ENCODE measurements at regions not wholly inside any gene's neighbourhood (a gene's known extent, or its start where the extent isn't known, plus 50 kb on each side); places are given as distances from the start of the nearest gene placed in this dataset.

DNA sequence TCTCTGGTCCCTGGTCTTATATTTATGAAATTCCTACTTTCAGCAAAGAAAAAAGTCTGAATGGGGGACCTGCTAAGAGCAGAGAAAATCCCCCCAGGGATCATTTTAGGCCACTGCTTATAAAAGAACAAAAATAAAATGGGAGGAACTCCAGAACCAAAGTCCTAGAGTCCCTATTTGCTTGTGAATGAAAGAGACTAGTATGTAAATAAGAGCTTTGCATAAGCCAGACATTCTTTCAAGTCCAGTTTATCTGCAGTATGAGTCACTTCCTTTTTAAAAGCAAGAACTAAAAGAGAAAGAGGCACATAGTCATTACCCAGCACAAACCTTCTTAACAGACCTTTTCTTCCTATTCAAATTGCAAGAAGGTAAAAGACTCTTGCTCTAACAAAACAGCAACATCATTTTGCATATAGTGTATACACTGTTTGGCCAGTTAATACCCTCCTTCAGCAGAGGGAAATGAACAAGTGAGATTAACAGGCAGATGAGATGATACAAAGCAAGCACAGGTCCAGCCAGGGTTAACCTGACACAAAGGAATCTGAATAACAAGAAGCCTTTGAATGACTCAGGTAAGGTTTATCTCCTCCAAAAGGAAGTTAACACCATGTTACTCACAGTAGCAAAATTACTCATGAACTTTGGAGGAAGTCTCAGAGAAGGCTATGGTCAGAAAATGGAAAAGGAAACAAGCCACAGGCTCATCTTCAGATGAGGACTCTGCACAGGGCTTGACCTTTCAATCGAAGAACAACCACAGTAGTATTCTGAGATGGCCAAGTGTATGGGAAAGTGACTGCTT, 87.3 kb downstream of the PHLDA1 start (continued):
- TF ChIP-seq ZBTB49 (CRISPR knock-in tag; IDR thresholded peaks at IDR 0.05; ENCODE audit: borderline replicate concordance) (no peak), SIX5 (IDR thresholded peaks at IDR 0.05; ENCODE audit: borderline replicate concordance in 1 of 2, insufficient read depth in 1 of 2, low read depth in 1 of 2, low read length in 2 of 2) (no peak), PHF20 (IDR thresholded peaks at IDR 0.05; ENCODE audit: partially characterized antibody) (no peak), GABPA (tag; conservative IDR thresholded peaks at IDR 0.05; ENCODE audit: low read depth) (peak; percentile 47), EP400 (IDR thresholded peaks at IDR 0.05) (peak; percentile 36; the same call in 1 of the 2 replicates), ZNF134 (CRISPR knock-in tag; conservative IDR thresholded peaks at IDR 0.05) (no peak), GABPB1 (CRISPR knock-in tag; IDR thresholded peaks at IDR 0.05) (peak; percentile 52; the same call in 1 of the 2 replicates), POLR2B (IDR thresholded peaks at IDR 0.05; ENCODE audit: low read depth, partially characterized antibody) (no peak), KDM1A (IDR thresholded peaks at IDR 0.05) (peak; percentile 71 to 72), NFIC (IDR thresholded peaks at IDR 0.05) (peak; percentile 29; the same call in 1 of the 2 replicates), BRD9 (IDR thresholded peaks at IDR 0.05; ENCODE audit: low read depth, partially characterized antibody) (peak; percentile 2), ZNF584 (CRISPR knock-in tag; IDR thresholded peaks at IDR 0.05; ENCODE audit: low read depth) (peak; percentile 72; the same call in 1 of the 2 replicates), ID3 (CRISPR knock-in tag; IDR thresholded peaks at IDR 0.05) (no peak), ID3 (tag; IDR thresholded peaks at IDR 0.05) (peak; percentile 76), SETDB1 (IDR thresholded peaks at IDR 0.05; ENCODE audit: low read length) (no peak)
- TF ChIP-seq, protein P1, sequence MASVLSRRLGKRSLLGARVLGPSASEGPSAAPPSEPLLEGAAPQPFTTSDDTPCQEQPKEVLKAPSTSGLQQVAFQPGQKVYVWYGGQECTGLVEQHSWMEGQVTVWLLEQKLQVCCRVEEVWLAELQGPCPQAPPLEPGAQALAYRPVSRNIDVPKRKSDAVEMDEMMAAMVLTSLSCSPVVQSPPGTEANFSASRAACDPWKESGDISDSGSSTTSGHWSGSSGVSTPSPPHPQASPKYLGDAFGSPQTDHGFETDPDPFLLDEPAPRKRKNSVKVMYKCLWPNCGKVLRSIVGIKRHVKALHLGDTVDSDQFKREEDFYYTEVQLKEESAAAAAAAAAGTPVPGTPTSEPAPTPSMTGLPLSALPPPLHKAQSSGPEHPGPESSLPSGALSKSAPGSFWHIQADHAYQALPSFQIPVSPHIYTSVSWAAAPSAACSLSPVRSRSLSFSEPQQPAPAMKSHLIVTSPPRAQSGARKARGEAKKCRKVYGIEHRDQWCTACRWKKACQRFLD (CRISPR knock-in tag; IDR thresholded peaks at IDR 0.05) = peak; percentile 48; the same call in 1 of the 2 replicates
- TF ChIP-seq, protein P2, sequence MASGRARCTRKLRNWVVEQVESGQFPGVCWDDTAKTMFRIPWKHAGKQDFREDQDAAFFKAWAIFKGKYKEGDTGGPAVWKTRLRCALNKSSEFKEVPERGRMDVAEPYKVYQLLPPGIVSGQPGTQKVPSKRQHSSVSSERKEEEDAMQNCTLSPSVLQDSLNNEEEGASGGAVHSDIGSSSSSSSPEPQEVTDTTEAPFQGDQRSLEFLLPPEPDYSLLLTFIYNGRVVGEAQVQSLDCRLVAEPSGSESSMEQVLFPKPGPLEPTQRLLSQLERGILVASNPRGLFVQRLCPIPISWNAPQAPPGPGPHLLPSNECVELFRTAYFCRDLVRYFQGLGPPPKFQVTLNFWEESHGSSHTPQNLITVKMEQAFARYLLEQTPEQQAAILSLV (tag; IDR thresholded peaks at IDR 0.05) = no peak
- TF ChIP-seq, protein P3, sequence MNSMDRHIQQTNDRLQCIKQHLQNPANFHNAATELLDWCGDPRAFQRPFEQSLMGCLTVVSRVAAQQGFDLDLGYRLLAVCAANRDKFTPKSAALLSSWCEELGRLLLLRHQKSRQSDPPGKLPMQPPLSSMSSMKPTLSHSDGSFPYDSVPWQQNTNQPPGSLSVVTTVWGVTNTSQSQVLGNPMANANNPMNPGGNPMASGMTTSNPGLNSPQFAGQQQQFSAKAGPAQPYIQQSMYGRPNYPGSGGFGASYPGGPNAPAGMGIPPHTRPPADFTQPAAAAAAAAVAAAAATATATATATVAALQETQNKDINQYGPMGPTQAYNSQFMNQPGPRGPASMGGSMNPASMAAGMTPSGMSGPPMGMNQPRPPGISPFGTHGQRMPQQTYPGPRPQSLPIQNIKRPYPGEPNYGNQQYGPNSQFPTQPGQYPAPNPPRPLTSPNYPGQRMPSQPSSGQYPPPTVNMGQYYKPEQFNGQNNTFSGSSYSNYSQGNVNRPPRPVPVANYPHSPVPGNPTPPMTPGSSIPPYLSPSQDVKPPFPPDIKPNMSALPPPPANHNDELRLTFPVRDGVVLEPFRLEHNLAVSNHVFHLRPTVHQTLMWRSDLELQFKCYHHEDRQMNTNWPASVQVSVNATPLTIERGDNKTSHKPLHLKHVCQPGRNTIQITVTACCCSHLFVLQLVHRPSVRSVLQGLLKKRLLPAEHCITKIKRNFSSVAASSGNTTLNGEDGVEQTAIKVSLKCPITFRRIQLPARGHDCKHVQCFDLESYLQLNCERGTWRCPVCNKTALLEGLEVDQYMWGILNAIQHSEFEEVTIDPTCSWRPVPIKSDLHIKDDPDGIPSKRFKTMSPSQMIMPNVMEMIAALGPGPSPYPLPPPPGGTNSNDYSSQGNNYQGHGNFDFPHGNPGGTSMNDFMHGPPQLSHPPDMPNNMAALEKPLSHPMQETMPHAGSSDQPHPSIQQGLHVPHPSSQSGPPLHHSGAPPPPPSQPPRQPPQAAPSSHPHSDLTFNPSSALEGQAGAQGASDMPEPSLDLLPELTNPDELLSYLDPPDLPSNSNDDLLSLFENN (IDR thresholded peaks at IDR 0.05; ENCODE audit: low read depth in 2 of 2, low read length in 2 of 2) = peak in 1 of 2 experiments; percentile 61; a peak in 1 of 4 replicates
